Stimulated activated CD4-positive, alpha-beta T cell treated with anti-CD3 and anti-CD28 coated beads, TNF-alpha, amount 100 ng/mL, for 4 hours (primary cell): ENCODE measurements at regions not wholly inside any gene's neighbourhood (a gene's known extent, or its start where the extent isn't known, plus 50 kb on each side); places are given as distances from the start of the nearest gene placed in this dataset.
"Not testable (repeated sequence)": the region's sequence is repeated elsewhere in the genome, so short reads cannot be mapped to it uniquely, and the experiment has no call there.

ENCODE experiments used
- DNase-seq, 3 experiments: peaks; one replicate each; pipeline ENCODE4 v3.0.0-alpha.2; 2020; ENCODE audit warnings: low read depth in 3 of 3

GRCh38 chr2:33712674-33713073 is 113.6 kb upstream of the FAM98A start:
- no peak for DNase-seq

GRCh38 chr2:33709951-33710350 is 110.9 kb upstream of the FAM98A start:
- no peak for DNase-seq

GRCh38 chr2:33707312-33707711 is 108.2 kb upstream of the FAM98A start:
- no peak for DNase-seq

- DNase-seq: no peak
Observed at GRCh38 chr2:33706410-33706809, 107.3 kb upstream of the FAM98A start.

- no peak for DNase-seq
Observed at GRCh38 chr2:33704406-33704855, 105.3 kb upstream of the FAM98A start.

- no peak for DNase-seq
Observed at GRCh38 chr2:33696234-33696633, 97.1 kb upstream of the FAM98A start.

- no peak for DNase-seq
Observed at GRCh38 chr2:33694904-33695303, 95.8 kb upstream of the FAM98A start.

- not testable (repeated sequence) for DNase-seq
Observed at GRCh38 chr2:33690686-33691085, 91.6 kb upstream of the FAM98A start.

- DNase-seq: no peak
Observed at GRCh38 chr2:33681364-33681757, 82.3 kb upstream of the FAM98A start.

- no peak for DNase-seq
Observed at GRCh38 chr2:33680644-33681363, 81.7 kb upstream of the FAM98A start.

GRCh38 chr2:33678436-33678835 is 79.3 kb upstream of the FAM98A start:
- DNase-seq: no peak

- DNase-seq: no peak
Observed at GRCh38 chr2:33673937-33674336, 74.8 kb upstream of the FAM98A start.

- DNase-seq: no peak
Observed at GRCh38 chr2:33672896-33673295, 73.8 kb upstream of the FAM98A start.

- DNase-seq: no peak
Observed at GRCh38 chr2:33672389-33672788, 73.3 kb upstream of the FAM98A start.

- DNase-seq: no peak
Observed at GRCh38 chr2:33671198-33671597, 72.1 kb upstream of the FAM98A start.

GRCh38 chr2:33670392-33670937 is 71.4 kb upstream of the FAM98A start:
- no peak for DNase-seq

GRCh38 chr2:33666879-33667278 is 67.8 kb upstream of the FAM98A start:
- DNase-seq: no peak

- no peak for DNase-seq
Observed at GRCh38 chr2:33665039-33665438, 65.9 kb upstream of the FAM98A start.

GRCh38 chr2:33660416-33661123 is 61.5 kb upstream of the FAM98A start:
- no peak for DNase-seq

GRCh38 chr2:33655626-33656320 is 56.7 kb upstream of the FAM98A start:
- DNase-seq: no peak

GRCh38 chr2:33652830-33653229 is 53.7 kb upstream of the FAM98A start:
- DNase-seq: no peak

GRCh38 chr2:33650171-33650570 is 51.1 kb upstream of the FAM98A start:
- no peak for DNase-seq
